OCI-LY7 (cell line): ENCODE measurements at regions not wholly inside any gene's neighbourhood (a gene's known extent, or its start where the extent isn't known, plus 50 kb on each side); places are given as distances from the start of the nearest gene placed in this dataset.

Source experiments
- BruUV-seq: library from RNA; stranded (reverse); fragments of 400-500 nt; replicated peaks from 2 replicates; lab custom pipeline; 2021; lab: Mats Ljungman, UMichigan
- CTCF ChIA-PET: fragments of 300-600 bp; sonication (Branson Sonifier 250); formaldehyde crosslinking; loops from one replicate; lab custom pipeline; 2022; ENCODE audit warnings: antibody characterized with exemption; ENCODE audit not compliant: unreplicated experiment; lab: Charles Lee
- POLR2A ChIA-PET: fragments of 300-600 bp; sonication (Branson Sonifier 250); formaldehyde crosslinking; loops from one replicate; lab custom pipeline; 2022; ENCODE audit warnings: antibody characterized with exemption; lab: Charles Lee
- DNase-seq: peaks from one replicate; pipeline ENCODE4 v3.0.0-alpha.2; 2015; ENCODE audit warnings: low spot score
- H2AFZ ChIP-seq: fragments of 200-600 bp; sonication (generic), shearing (Covaris generic); 2 replicates; pipeline ENCODE4 v1.6.1; 2014; ENCODE audit warnings: mild to moderate bottlenecking, antibody characterized with exemption, low read length, moderate library complexity
- H3K27ac ChIP-seq: fragments of 200-600 bp; sonication (generic); 2 replicates; pipeline ENCODE4 v1.5.1; 2014; ENCODE audit warnings: mixed run types, low read depth, mild to moderate bottlenecking, moderate library complexity, low read length, inconsistent platforms; ENCODE audit not compliant: poor library complexity, severe bottlenecking
- H3K36me3 ChIP-seq: fragments of 200-600 bp; sonication (generic); 2 replicates; pipeline ENCODE4 v1.6.1; 2014; ENCODE audit warnings: mild to moderate bottlenecking, antibody characterized with exemption, low read length, moderate library complexity, mixed read lengths; ENCODE audit not compliant: insufficient read depth
- H3K4me1 ChIP-seq: fragments of 200-600 bp; sonication (generic); 2 replicates; pipeline ENCODE4 v1.5.1; 2014; ENCODE audit warnings: mild to moderate bottlenecking, low read length; ENCODE audit not compliant: insufficient read depth, poor library complexity, severe bottlenecking
- H3K4me2 ChIP-seq: fragments of 200-600 bp; sonication (generic); 2 replicates; pipeline ENCODE4 v1.6.1; 2014; ENCODE audit warnings: mild to moderate bottlenecking, low read length
- H3K4me3 ChIP-seq: fragments of 200-600 bp; sonication (generic); 2 replicates; pipeline ENCODE4 v1.5.1; 2014; ENCODE audit warnings: mild to moderate bottlenecking, low read depth, low read length; ENCODE audit not compliant: poor library complexity, severe bottlenecking
- H3K79me2 ChIP-seq: fragments of 200-600 bp; sonication (generic); 2 replicates; pipeline ENCODE4 v1.6.1; 2016; ENCODE audit warnings: low read depth, mild to moderate bottlenecking, low read length, moderate library complexity, mixed read lengths; ENCODE audit not compliant: insufficient read depth
- H3K9me2 ChIP-seq: fragments of 200-600 bp; sonication (generic); 2 replicates; pipeline ENCODE4 v1.6.1; 2016; ENCODE audit warnings: mild to moderate bottlenecking, low read length, mixed read lengths; ENCODE audit not compliant: insufficient read depth
- H3K9me3 ChIP-seq: fragments of 200-600 bp; sonication (generic); 2 replicates; pipeline ENCODE4 v1.6.1; 2014; ENCODE audit warnings: mild to moderate bottlenecking, mixed run types, low read length, mixed read lengths
- H4K20me1 ChIP-seq: fragments of 200-600 bp; sonication (generic); 2 replicates; pipeline ENCODE4 v1.6.1; 2014; ENCODE audit warnings: mild to moderate bottlenecking, antibody characterized with exemption, low read length, moderate library complexity, mixed read lengths; ENCODE audit not compliant: insufficient read depth
- CTCF ChIP-seq: fragments of 200-600 bp; sonication (generic); conservative IDR thresholded peaks from 2 replicates; pipeline ENCODE4 v1.5.1; 2014; ENCODE audit warnings: mild to moderate bottlenecking, antibody characterized with exemption, low read length, moderate library complexity, mixed read lengths
- EZH2phosphoT487 ChIP-seq: fragments of 200-600 bp; sonication (generic); IDR thresholded peaks from 2 replicates; pipeline ENCODE4 v1.6.1; 2018; ENCODE audit warnings: low read depth, borderline replicate concordance, mild to moderate bottlenecking, mixed run types, antibody characterized with exemption, low read length, moderate library complexity, mixed read lengths
- intact Hi-C: fragments of 100-400 bp; cut with micrococcal nuclease; formaldehyde crosslinking; loops from one replicate; pipeline ENCODE4 v1.10.0; 2022; ENCODE audit not compliant: unreplicated experiment

- BruUV-seq = no TSS peak
- Histone ChIP-seq H3K27ac (no peak overlapping the region), H4K20me1 (no peaks in the 10 kb centered on the region), H3K4me3 (no peak overlapping the region), H3K9me2 (no peaks in the 10 kb centered on the region), H2AFZ (no peak overlapping the region), H3K4me1 (no peaks in the 10 kb centered on the region), H3K36me3 (no peaks in the 10 kb centered on the region), H3K9me3 (no peaks in the 10 kb centered on the region), H3K4me2 (no peak overlapping the region), H3K79me2 (no peaks in the 10 kb centered on the region)
- TF ChIP-seq EZH2phosphoT487 = no peak
- TF ChIP-seq CTCF = no peak
- intact Hi-C loops = no loop called here
- ChIA-PET POLR2A (interaction anchor here (0.6 to 0.7 kb wide), 2 partner anchors 13 to 17 kb away, joined by 4 read pairs; no protein-coding TSS in a partner anchor), CTCF (no interaction called here)
- DNase-seq = no peak
These were observed 259.6 kb downstream of the FLRT2 start for GRCh38 chr14:85789506-85789905.

- H3K79me2 ChIP-seq = no peaks in the 10 kb centered on the region
- no peak overlapping the region for H2AFZ ChIP-seq
- H3K4me3 ChIP-seq = no peak overlapping the region
- no peak for DNase-seq
- no TSS peak for BruUV-seq
- intact Hi-C loops = no loop called here
- CTCF ChIA-PET = no interaction called here
- H3K36me3 ChIP-seq = no peaks in the 10 kb centered on the region
- POLR2A ChIA-PET = no interaction called here
- no peak overlapping the region for H3K27ac ChIP-seq
- no peaks in the 10 kb centered on the region for H3K9me2 ChIP-seq
- H4K20me1 ChIP-seq = no peaks in the 10 kb centered on the region
- TF ChIP-seq CTCF (no peak), EZH2phosphoT487 (no peak)
- H3K4me2 ChIP-seq = no peak overlapping the region
- no peaks in the 10 kb centered on the region for H3K4me1 ChIP-seq
- no peaks in the 10 kb centered on the region for H3K9me3 ChIP-seq
These were observed 258.7 kb downstream of the FLRT2 start for GRCh38 chr14:85788470-85789233.

- CTCF ChIA-PET = no interaction called here
- Histone ChIP-seq H3K4me1 (no peaks in the 10 kb centered on the region), H3K27ac (no peak overlapping the region), H2AFZ (no peak overlapping the region), H3K79me2 (no peaks in the 10 kb centered on the region), H3K9me3 (no peaks in the 10 kb centered on the region), H3K4me2 (no peak overlapping the region), H4K20me1 (no peaks in the 10 kb centered on the region), H3K9me2 (no peaks in the 10 kb centered on the region), H3K36me3 (no peaks in the 10 kb centered on the region), H3K4me3 (no peak overlapping the region)
- TF ChIP-seq CTCF (no peak), EZH2phosphoT487 (no peak)
- no TSS peak for BruUV-seq
- no peak for DNase-seq
- POLR2A ChIA-PET = no interaction called here
- intact Hi-C loops = no loop called here
These were observed 236.4 kb downstream of the FLRT2 start for GRCh38 chr14:85766295-85766694.
